IMR-90 (cell line): ENCODE measurements at regions not wholly inside any gene's neighbourhood (a gene's known extent, or its start where the extent isn't known, plus 50 kb on each side); places are given as distances from the start of the nearest gene placed in this dataset.

Source experiments
- ATAC-seq: fragments of 200-7000 bp; cut with Tn5 transposase; 2 replicates; pipeline ENCODE4 v1.9.1; 2020; ENCODE audit warnings: low read depth, mild to moderate bottlenecking, moderate library complexity
- BruUV-seq: library from RNA; stranded (reverse); fragments of 400-500 nt; replicated peaks from 2 replicates; lab custom pipeline; 2021; lab: Mats Ljungman, UMichigan
- CTCF ChIA-PET: fragments of 300-600 bp; formaldehyde crosslinking; extraction: SDS; loops from one replicate; lab custom pipeline; 2021; ENCODE audit warnings: antibody characterized with exemption; lab: Yijun Ruan, JAX
- POLR2A ChIA-PET: fragments of 300-600 bp; sonication (Branson Sonifier 250); formaldehyde crosslinking; loops from one replicate; lab custom pipeline; 2022; ENCODE audit warnings: antibody characterized with exemption; ENCODE audit not compliant: unreplicated experiment; lab: Charles Lee
- DNase-seq: peaks from one replicate; pipeline ENCODE4 v3.0.0; 2013
- H2AFZ ChIP-seq: replicated peaks from 2 replicates; pipeline ENCODE3; 2013; ENCODE audit warnings: low read length, mild to moderate bottlenecking; ENCODE audit not compliant: poor library complexity
- H2AK5ac ChIP-seq: 2 replicates; pipeline ENCODE4 v1.6.1; 2013; ENCODE audit warnings: low read depth, low read length, inconsistent platforms
- H2AK9ac ChIP-seq: replicated peaks from 2 replicates; pipeline ENCODE3; 2013; ENCODE audit warnings: mild to moderate bottlenecking, low read depth, low read length, moderate library complexity; ENCODE audit not compliant: poor library complexity
- H2BK120ac ChIP-seq: 2 replicates; pipeline ENCODE4 v1.6.1; 2013; ENCODE audit warnings: low read depth, low read length, inconsistent platforms
- H2BK15ac ChIP-seq: 3 replicates; pipeline ENCODE4 v1.6.1; 2013; ENCODE audit warnings: low read depth, low read length, inconsistent platforms
- H2BK20ac ChIP-seq: 2 replicates; pipeline ENCODE4 v1.6.1; 2013; ENCODE audit warnings: low read depth, mild to moderate bottlenecking, inconsistent platforms, low read length, moderate library complexity
- H2BK5ac ChIP-seq: 2 replicates; pipeline ENCODE4 v1.6.1; 2013; ENCODE audit warnings: mild to moderate bottlenecking, low read depth, low read length, inconsistent platforms; ENCODE audit not compliant: poor library complexity, severe bottlenecking
- H3K14ac ChIP-seq: replicated peaks from 2 replicates; pipeline ENCODE4 v1.6.1; 2013; ENCODE audit warnings: low read depth, low read length, inconsistent platforms
- H3K18ac ChIP-seq: 2 replicates; pipeline ENCODE4 v1.6.1; 2013; ENCODE audit warnings: low read depth, low read length, control low read depth
- H3K23ac ChIP-seq: 2 replicates; pipeline ENCODE4 v1.6.1; 2013; ENCODE audit warnings: low read depth, low read length, inconsistent platforms
- H3K27ac ChIP-seq: 2 replicates; pipeline ENCODE4 v1.5.1; 2013; ENCODE audit warnings: mild to moderate bottlenecking, control low read depth, low read length; ENCODE audit not compliant: insufficient read depth
- H3K27me3 ChIP-seq: 2 replicates; pipeline ENCODE4 v1.6.1; 2013; ENCODE audit warnings: low read length; ENCODE audit not compliant: control insufficient read depth, insufficient read depth
- H3K36me3 ChIP-seq: 2 replicates; pipeline ENCODE4 v1.6.1; 2013; ENCODE audit warnings: low read length, mixed read lengths; ENCODE audit not compliant: control insufficient read depth, insufficient read depth
- H3K4ac ChIP-seq: 2 replicates; pipeline ENCODE4 v1.6.1; 2013; ENCODE audit warnings: low read depth, low read length, inconsistent platforms
- H3K4me1 ChIP-seq: 2 replicates; pipeline ENCODE4 v1.6.1; 2013; ENCODE audit warnings: low read length, mixed read lengths; ENCODE audit not compliant: control insufficient read depth, insufficient read depth
- H3K4me2 ChIP-seq: 2 replicates; pipeline ENCODE4 v1.6.1; 2013; ENCODE audit warnings: low read depth, mild to moderate bottlenecking, control low read depth, low read length, moderate library complexity
- H3K4me3 ChIP-seq: 2 replicates; pipeline ENCODE4 v1.5.1; 2013; ENCODE audit warnings: low read depth, mild to moderate bottlenecking, control low read depth, low read length, moderate library complexity; ENCODE audit not compliant: insufficient read depth
- H3K56ac ChIP-seq: 2 replicates; pipeline ENCODE4 v1.6.1; 2013; ENCODE audit warnings: low read length, inconsistent platforms; ENCODE audit not compliant: insufficient read depth; ENCODE audit errors: extremely low read depth
- H3K79me1 ChIP-seq, 2 experiments: 2 replicates each; pipeline ENCODE4 v1.6.1; 2013; ENCODE audit warnings: low read length in 2 of 2, inconsistent platforms in 1 of 2, low read depth in 1 of 2
- H3K9ac ChIP-seq: 2 replicates; pipeline ENCODE4 v1.6.1; 2013; ENCODE audit warnings: low read depth, low read length, control low read depth
- H3K9me1 ChIP-seq: 2 replicates; pipeline ENCODE4 v1.6.1; 2013; ENCODE audit warnings: low read length, inconsistent platforms; ENCODE audit not compliant: insufficient read depth
- H3K9me3 ChIP-seq: 2 replicates; pipeline ENCODE4 v1.6.1; 2013; ENCODE audit warnings: low read length; ENCODE audit not compliant: control insufficient read depth, insufficient read depth
- H4K20me1 ChIP-seq: 2 replicates; pipeline ENCODE4 v1.6.1; 2013; ENCODE audit warnings: low read length, inconsistent platforms; ENCODE audit not compliant: insufficient read depth
- H4K5ac ChIP-seq: 2 replicates; pipeline ENCODE4 v1.6.1; 2013; ENCODE audit warnings: mild to moderate bottlenecking, low read depth, low read length, control low read depth
- H4K8ac ChIP-seq, 2 experiments: 2 replicates each; pipeline ENCODE4 v1.6.1; 2013; ENCODE audit warnings: low read depth in 2 of 2, low read length in 2 of 2, control low read depth in 1 of 2, inconsistent platforms in 1 of 2
- H4K91ac ChIP-seq: 2 replicates; pipeline ENCODE4 v1.6.1; 2013; ENCODE audit warnings: low read depth, low read length, inconsistent platforms; ENCODE audit not compliant: insufficient read depth
- BHLHE40 ChIP-seq: fragments of 150-350 bp; IDR thresholded peaks from 2 replicates; pipeline ENCODE4 v1.6.1; 2016; ENCODE audit warnings: mild to moderate bottlenecking, low read depth, low read length
- CEBPB ChIP-seq: IDR thresholded peaks from 2 replicates; pipeline ENCODE4 v1.6.1; 2012; ENCODE audit warnings: low read depth, low read length, improper control_type of control experiment
- CHD1 ChIP-seq: IDR thresholded peaks from 2 replicates; pipeline ENCODE4 v1.6.1; 2012; ENCODE audit warnings: low read depth, low read length, improper control_type of control experiment
- FOS ChIP-seq: fragments of 150-350 bp; IDR thresholded peaks from 2 replicates; pipeline ENCODE4 v1.6.1; 2016; ENCODE audit warnings: low read depth, low read length
- MAFK ChIP-seq: IDR thresholded peaks from 2 replicates; pipeline ENCODE4 v1.6.1; 2012; ENCODE audit warnings: low read depth, low read length, improper control_type of control experiment
- MAZ ChIP-seq: IDR thresholded peaks from 2 replicates; pipeline ENCODE4 v1.6.1; 2012; ENCODE audit warnings: low read depth, mild to moderate bottlenecking, low read length, improper control_type of control experiment, moderate library complexity, borderline replicate concordance
- MXI1 ChIP-seq: IDR thresholded peaks from 2 replicates; pipeline ENCODE4 v1.6.1; 2012; ENCODE audit warnings: low read depth, mild to moderate bottlenecking, low read length, moderate library complexity, borderline replicate concordance
- NFE2L2 ChIP-seq: fragments of 150-350 bp; IDR thresholded peaks from 2 replicates; pipeline ENCODE4 v1.6.1; 2016; ENCODE audit warnings: low read depth, mild to moderate bottlenecking, low read length
- POLR2A ChIP-seq: IDR thresholded peaks from 2 replicates; pipeline ENCODE4 v1.6.1; 2012; ENCODE audit warnings: mild to moderate bottlenecking, low read depth, low read length
- RAD21 ChIP-seq: IDR thresholded peaks from 2 replicates; pipeline ENCODE4 v1.6.1; 2012; ENCODE audit warnings: low read length, improper control_type of control experiment
- RFX5 ChIP-seq: IDR thresholded peaks from 2 replicates; pipeline ENCODE4 v1.8.0; 2012; ENCODE audit warnings: low read depth, mild to moderate bottlenecking, low read length, moderate library complexity
- SMC3 ChIP-seq: fragments of 150-350 bp; IDR thresholded peaks from 2 replicates; pipeline ENCODE4 v1.6.1; 2016; ENCODE audit warnings: low read depth, mild to moderate bottlenecking, antibody characterized with exemption, low read length, moderate library complexity
- WGBS, 2 experiments: methylation state at CpG; one replicate each; pipeline versions ENCODE4 v1.1.5 to v1.1.7; 2013; ENCODE audit warnings: missing lambda C conversion rate in 2 of 2; ENCODE audit not compliant: insufficient read length in 1 of 2; ENCODE audit errors: extremely low coverage in 2 of 2; 5-methylcytosine and 5-hydroxymethylcytosine counted together
- dilution Hi-C: fragments of 300-500 bp; cut with HindIII; formaldehyde crosslinking; loops from one replicate; pipeline ENCODE4 v1.14.3; 2018; ENCODE audit warnings: low sequenced_read_pairs; ENCODE audit not compliant: unreplicated experiment
- in situ Hi-C: fragments of 300-500 bp; cut with MboI; formaldehyde crosslinking; loops from 3 replicates; pipeline ENCODE4 v1.14.3; 2019; ENCODE audit warnings: low sequenced_read_pairs, inconsistent platforms, mixed read lengths
- intact Hi-C: fragments of 100-400 bp; cut with micrococcal nuclease; formaldehyde crosslinking; loops from 2 replicates; pipeline ENCODE4 v1.10.0; 2022
- TF ChIP-seq, protein P1 (sequence below): fragments of 150-350 bp; IDR thresholded peaks from 2 replicates; pipeline ENCODE4 v1.6.1; 2017; ENCODE audit warnings: mild to moderate bottlenecking, antibody characterized with exemption, low read length, low read depth
- TF ChIP-seq, protein P2 (sequence below): fragments of 150-350 bp; IDR thresholded peaks from 2 replicates; pipeline ENCODE4 v1.6.1; 2016; ENCODE audit warnings: low read depth, mild to moderate bottlenecking, low read length, moderate library complexity, borderline replicate concordance
- TF ChIP-seq, protein P3 (sequence below): conservative IDR thresholded peaks from 2 replicates; pipeline ENCODE4 v1.5.1; 2012; ENCODE audit warnings: mild to moderate bottlenecking, low read depth, low read length, improper control_type of control experiment

DNA sequence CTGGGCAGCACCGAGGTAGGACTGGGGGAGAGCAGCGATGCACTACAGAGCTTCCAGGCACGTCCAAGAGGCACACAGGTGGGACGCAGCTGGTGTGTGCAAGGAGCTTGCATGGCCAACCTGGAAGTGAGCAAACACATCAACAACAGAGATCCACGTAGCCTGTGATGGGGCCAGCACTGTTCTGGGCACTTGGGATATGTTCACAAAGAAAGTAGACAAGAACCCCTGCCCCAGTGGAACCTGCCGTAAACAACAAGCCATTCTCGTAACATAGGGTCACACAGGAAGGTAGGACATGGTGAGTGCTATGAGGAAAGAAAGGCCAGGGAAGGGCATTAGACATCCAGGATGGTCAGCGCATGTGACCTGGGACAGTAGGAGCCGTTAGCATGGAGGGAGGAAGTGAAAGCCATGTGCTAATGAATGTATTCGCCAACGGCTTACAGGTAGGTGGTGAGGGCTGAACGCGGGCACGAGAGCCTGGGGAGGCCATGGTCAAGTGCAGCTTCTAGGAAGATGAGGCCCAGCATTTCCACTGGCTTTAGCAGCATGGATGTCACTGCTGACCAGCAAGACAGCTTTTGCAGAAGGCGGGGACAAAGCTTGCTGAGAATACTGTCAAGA lies 105.5 kb downstream of the TEX26 start:
- no peak overlapping the region for H4K5ac ChIP-seq

More for the DNA sequence above, 105.5 kb downstream of the TEX26 start:
- no peak overlapping the region for H3K56ac ChIP-seq
- POLR2A ChIA-PET = interaction anchor here (0.5 kb wide), 1 partner anchor 8 kb away, joined by 3 read pairs; no protein-coding TSS in a partner anchor
- H3K4me1 ChIP-seq = no peaks in the 10 kb centered on the region; the same call in none of the 2 replicates
- no peak overlapping the region for H3K14ac ChIP-seq
- H2BK5ac ChIP-seq = no peak overlapping the region
- H4K91ac ChIP-seq = no peak overlapping the region
- dilution Hi-C loops (no loop called here), intact Hi-C loops (no loop called here), in situ Hi-C loops (loop anchor here (25.0 kb wide), 2 partner anchors 401 to 901 kb away; no protein-coding TSS in a partner anchor)
- peaks cover 14% of the 10 kb centered on the region for H3K27me3 ChIP-seq
- no peaks in the 10 kb centered on the region for H3K9me1 ChIP-seq
- no peak overlapping the region for H3K9ac ChIP-seq
- no peaks in the 10 kb centered on the region for H3K9me3 ChIP-seq
- BruUV-seq = no TSS peak
- no peaks in the 10 kb centered on the region for H3K36me3 ChIP-seq
- H2AK5ac ChIP-seq = no peak overlapping the region
- CTCF ChIA-PET = interaction anchor here (0.6 kb wide), 1 partner anchor 56 kb away, joined by 4 read pairs; no protein-coding TSS in a partner anchor
- H3K4me2 ChIP-seq = no peak overlapping the region
- TF ChIP-seq, protein P1, sequence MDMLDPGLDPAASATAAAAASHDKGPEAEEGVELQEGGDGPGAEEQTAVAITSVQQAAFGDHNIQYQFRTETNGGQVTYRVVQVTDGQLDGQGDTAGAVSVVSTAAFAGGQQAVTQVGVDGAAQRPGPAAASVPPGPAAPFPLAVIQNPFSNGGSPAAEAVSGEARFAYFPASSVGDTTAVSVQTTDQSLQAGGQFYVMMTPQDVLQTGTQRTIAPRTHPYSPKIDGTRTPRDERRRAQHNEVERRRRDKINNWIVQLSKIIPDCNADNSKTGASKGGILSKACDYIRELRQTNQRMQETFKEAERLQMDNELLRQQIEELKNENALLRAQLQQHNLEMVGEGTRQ = no peak
- TF ChIP-seq POLR2A (no peak), RFX5 (no peak), FOS (no peak), MXI1 (no peak), MAFK (no peak), BHLHE40 (no peak), RAD21 (no peak), NFE2L2 (no peak), MAZ (no peak), SMC3 (no peak), CEBPB (no peak), CHD1 (no peak)
- TF ChIP-seq, protein P2, sequence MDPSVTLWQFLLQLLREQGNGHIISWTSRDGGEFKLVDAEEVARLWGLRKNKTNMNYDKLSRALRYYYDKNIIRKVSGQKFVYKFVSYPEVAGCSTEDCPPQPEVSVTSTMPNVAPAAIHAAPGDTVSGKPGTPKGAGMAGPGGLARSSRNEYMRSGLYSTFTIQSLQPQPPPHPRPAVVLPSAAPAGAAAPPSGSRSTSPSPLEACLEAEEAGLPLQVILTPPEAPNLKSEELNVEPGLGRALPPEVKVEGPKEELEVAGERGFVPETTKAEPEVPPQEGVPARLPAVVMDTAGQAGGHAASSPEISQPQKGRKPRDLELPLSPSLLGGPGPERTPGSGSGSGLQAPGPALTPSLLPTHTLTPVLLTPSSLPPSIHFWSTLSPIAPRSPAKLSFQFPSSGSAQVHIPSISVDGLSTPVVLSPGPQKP = no peak
- TF ChIP-seq, protein P3, sequence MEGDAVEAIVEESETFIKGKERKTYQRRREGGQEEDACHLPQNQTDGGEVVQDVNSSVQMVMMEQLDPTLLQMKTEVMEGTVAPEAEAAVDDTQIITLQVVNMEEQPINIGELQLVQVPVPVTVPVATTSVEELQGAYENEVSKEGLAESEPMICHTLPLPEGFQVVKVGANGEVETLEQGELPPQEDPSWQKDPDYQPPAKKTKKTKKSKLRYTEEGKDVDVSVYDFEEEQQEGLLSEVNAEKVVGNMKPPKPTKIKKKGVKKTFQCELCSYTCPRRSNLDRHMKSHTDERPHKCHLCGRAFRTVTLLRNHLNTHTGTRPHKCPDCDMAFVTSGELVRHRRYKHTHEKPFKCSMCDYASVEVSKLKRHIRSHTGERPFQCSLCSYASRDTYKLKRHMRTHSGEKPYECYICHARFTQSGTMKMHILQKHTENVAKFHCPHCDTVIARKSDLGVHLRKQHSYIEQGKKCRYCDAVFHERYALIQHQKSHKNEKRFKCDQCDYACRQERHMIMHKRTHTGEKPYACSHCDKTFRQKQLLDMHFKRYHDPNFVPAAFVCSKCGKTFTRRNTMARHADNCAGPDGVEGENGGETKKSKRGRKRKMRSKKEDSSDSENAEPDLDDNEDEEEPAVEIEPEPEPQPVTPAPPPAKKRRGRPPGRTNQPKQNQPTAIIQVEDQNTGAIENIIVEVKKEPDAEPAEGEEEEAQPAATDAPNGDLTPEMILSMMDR = no peak
- no peak overlapping the region for H2BK20ac ChIP-seq
- no peak overlapping the region for H2BK120ac ChIP-seq
- ATAC-seq (no peak), DNase-seq (no peak)
- no peak overlapping the region for H2BK15ac ChIP-seq
- H3K4me3 ChIP-seq = no peak overlapping the region
- no peak overlapping the region for H3K27ac ChIP-seq
- H2AFZ ChIP-seq = no peak overlapping the region
- no peaks in the 10 kb centered on the region for H4K20me1 ChIP-seq
- H3K79me1 ChIP-seq = no peaks in the 10 kb centered on the region
- no peak overlapping the region for H4K8ac ChIP-seq
- H3K18ac ChIP-seq = no peak overlapping the region
- H3K23ac ChIP-seq = no peak overlapping the region
- WGBS, 2 experiments = 97% methylated on average over 12 of the region's 15 CpGs; no CpG with 5 or more reads in 1 of the 2 experiments
- H3K4ac ChIP-seq = no peak overlapping the region
- no peak overlapping the region for H2AK9ac ChIP-seq
